ENCODE measurements at regions not wholly inside any gene's neighbourhood (a gene's known extent, or its start where the extent isn't known, plus 50 kb on each side); places are given as distances from the start of the nearest gene placed in this dataset.
"Not testable (repeated sequence)": the region's sequence is repeated elsewhere in the genome, so short reads cannot be mapped to it uniquely, and the experiment has no call there.

DNA sequence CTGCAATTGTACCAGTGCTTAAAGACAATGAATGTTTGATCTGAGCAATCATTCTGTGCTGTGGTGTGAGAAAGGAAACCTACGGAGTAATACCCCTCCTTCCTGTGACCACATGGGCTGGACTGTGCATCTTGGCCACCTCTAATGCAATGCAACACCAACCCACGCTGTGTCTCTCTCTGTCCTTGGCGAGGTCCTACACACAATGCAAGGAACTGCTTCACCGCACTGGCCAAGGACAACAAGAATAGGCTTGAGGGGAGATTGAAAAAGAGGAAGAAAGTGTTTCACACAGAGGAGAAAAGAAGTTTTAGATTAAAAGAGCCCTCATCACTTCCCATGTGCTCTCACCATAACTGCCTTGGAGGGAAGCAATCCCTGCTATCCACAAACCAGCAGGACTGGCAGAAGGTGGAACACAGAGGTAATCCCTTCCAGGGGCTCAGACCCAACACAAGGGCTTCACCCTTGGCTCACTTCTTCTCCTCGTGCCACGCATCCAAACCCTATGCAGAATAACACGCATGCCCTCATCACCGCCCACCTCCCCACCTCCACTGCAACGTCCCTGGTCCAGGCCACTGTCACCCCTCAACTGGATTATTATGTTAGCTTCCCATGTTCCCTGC is 112.5 kb upstream of the ERG start:
- DNase-seq (no peak), ATAC-seq (peak in 1 of 2 donors; percentile 44)
- intact Hi-C loops (cut with DNase I), result no loop called here

DNA sequence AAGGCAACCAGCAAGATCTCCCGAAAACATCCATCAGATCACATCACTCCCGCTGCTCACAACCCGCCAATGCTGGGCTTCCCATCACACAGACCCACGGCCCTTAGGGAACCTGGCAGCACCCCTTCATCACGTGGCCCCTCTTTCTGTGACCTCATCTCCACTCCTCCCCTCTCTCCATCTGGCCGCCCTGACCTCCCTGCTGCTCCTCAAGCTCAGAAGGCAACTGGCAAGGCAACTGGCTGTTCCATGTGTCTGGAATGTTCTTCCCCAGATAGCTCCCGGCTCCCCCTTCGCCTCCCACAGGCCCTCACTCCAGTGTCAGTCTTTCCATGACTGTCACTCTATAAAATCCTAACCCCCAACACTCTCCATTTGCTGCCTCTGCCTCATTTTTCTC is 113.0 kb upstream of the ERG start:
- no peak for DNase-seq
- intact Hi-C loops (cut with DNase I), result no loop called here
- ATAC-seq, result peak; percentile 11 to 44

DNA sequence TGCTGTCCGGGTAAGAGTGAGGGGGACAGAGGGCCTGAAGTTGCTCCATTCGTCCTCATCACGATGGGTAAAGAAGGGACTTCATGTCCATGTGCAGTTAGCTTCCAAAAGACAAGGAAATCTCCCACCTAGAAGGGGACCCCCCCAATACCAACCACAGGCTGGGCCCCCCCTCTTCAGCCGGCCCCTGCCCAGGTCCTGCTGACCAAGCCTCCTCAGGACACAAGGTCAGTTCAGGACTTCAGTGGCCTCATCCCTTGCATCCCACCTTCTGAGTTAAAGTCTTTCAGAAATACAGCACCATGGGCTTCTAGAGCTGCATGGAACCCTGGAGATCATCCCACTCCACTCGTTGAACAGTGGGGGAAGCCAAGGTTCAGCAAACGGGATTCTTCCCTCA is 115.4 kb upstream of the ERG start:
- DNase-seq, result no peak

DNA sequence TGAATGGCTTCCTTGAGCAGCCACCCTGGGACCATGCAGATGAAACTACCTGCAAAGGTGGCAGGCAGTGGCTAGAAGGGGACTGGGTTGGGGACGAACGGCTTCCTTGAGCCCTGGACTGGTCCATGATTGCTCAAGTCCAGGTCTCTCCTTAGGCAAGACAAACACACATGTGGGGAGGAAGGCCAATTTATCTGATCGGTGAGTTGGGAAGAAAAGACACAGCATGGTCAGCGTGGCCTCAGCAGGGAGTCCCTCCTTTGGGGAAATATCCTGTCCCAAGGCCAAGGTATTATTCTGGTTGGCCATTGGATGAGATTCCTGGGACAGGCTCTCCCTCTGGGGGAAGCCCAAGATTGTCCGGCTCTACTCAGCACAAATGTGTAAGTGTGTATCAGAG is 116.3 kb upstream of the ERG start:
- ATAC-seq (no peak), DNase-seq (no peak)
- intact Hi-C loops (cut with DNase I), result no loop called here

More for the DNA sequence above, 115.4 kb upstream of the ERG start:
- ATAC-seq, result no peak
- intact Hi-C loops (cut with DNase I), result no loop called here

DNA sequence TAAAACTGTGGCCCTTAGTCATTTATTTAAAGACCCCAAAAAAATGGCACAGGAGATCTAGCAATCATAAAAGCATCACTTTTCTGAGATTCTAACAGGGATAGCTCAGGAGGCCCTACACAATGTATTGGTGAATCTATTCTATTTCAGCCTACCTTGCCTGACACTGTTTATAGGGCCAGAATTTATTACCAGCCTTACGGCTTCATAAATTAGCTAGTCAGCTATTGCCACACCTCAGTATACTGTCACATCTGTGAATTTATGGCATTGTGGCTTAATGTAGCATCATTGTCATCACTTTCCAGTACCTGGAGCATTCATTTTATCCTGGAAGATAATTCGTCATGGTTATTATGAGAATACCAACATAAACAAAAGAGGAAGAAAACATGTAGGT is 121.2 kb upstream of the ERG start:
- DNase-seq (no peak), ATAC-seq (no peak)
- intact Hi-C loops (cut with DNase I), result no loop called here

DNA sequence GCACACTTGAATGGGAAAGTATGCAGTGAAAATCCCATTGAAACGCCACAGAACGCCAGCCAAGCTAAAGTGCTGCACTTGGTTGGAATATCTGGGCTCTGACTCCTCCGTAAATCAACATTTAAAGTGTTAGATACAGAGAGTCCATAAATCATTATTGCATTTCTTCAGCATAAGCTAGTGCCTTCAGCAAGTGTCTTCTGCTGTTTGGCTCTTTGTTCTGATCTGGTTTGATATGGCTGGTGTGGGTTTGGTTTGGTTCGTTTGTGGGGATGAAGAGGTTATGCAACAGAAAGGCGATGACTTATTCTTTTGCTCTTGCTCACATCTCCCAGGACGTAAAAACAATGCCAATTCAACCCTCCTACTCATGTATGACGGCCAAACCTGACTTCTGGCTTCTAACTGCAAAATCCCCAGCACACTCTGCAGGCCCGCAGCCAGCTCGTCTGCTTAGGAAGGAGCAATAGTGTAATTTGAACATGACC is 121.8 kb upstream of the ERG start:
- ATAC-seq (peak; percentile 84 to 88), DNase-seq (peak; percentile 68)
- intact Hi-C loops (cut with DNase I), result no loop called here

DNA sequence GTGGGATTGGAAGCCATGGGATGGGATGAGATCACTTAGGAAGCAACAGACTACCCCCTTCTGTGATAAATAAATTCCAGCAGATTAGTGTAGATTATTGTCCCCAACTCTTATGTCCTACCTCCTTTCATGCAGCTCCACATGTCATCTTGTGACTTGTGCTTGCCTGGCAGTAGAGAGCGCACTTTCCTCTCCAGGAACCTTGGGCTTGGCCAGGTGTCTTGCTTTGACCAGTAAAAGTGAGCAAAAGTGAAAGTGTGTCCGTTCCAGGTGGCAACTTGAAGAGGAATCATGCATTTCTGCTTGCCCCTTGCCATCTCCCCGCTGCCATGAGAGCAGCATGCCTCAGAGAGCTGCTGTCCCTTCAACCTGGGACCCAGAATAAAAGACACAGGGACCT is 122.9 kb upstream of the ERG start:
- intact Hi-C loops (cut with DNase I), result no loop called here
- ATAC-seq, result no peak
- no peak for DNase-seq

DNA sequence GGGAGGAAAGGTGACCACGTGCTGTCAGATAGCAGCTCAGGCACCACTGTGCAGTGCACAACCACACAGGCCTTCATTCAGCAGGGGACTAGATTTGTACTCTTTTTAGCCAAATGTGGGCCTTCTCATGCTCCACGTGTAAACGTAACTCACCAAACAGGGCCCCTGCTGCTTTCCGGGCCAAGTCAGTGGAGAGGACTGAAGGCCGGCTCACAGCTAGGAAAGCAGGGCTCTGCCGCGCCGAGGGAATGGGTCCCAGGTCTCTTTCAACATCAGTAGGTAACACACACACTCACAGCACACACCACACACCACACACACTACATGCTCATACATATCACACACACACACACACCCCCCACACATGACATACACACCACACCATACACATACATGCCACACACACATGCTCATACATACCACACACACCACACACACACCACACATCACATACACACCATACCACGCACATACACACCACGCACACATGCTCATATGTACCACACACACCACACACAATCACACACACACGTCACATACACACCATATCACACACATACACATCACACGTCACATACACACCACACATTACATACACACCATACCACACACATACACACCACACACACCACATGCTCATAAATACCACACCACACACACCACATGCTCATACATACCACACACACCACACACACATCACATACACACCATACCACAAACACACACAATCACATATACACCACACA is 124.0 kb upstream of the ERG start:
- DNase-seq (no peak), ATAC-seq (no peak)

DNA sequence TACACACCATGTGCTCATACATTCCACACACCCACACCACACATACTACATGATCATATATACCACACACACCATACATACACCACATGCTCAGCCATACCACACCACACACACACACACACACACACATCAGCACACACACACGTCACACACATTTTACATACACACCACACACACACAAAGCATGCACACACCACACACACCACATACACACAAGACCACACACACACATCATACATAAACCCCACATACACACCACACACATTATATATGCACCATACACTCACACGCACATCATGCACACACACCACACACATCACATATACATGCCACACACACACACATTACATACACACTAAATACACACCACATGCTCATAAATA is 124.5 kb upstream of the ERG start:
- intact Hi-C loops (cut with DNase I), result no loop called here
- DNase-seq, result no peak
- no peak for ATAC-seq

More for the DNA sequence above, 124.0 kb upstream of the ERG start:
- intact Hi-C loops (cut with DNase I), result no loop called here

DNA sequence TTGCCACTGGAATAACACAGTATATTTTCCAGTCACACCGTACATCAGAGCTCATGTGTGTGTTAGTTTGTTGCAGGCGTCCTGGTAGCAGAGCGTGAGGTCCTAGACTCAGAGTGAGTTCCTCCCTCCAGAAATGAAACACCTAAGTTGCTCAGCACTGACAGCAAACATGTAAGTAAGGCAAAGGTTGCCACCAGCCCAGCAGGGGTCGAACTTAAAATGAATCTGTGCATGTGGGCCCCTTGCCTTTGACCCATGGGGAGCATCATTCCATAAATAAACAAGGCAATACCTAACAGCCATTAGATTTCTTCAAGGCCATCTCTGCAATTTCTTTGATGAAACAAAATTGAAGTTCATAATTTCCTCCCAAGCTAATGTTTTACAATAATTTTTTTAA is 125.3 kb upstream of the ERG start:
- no peak for DNase-seq
- ATAC-seq, result no peak
- intact Hi-C loops (cut with DNase I), result no loop called here

DNA sequence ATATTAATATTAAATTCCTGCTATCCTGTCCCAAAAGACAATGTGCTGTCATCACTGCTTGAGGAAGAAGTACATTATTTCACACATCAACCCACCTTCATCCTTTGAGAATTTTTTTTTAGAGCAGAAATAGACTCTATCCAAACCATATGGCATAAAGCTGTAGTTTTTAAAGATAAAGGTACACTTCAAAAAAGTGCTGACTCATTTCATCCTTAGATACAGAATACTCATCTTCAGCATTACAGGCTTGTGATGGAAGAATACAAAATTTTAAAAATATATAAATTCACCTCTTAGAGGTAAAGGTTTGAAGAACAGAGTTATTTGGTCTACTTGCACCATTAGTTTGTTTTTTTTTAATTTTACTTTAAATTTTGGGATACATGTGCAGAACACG is 126.7 kb upstream of the ERG start:
- DNase-seq, result no peak
- ATAC-seq, result no peak

DNA sequence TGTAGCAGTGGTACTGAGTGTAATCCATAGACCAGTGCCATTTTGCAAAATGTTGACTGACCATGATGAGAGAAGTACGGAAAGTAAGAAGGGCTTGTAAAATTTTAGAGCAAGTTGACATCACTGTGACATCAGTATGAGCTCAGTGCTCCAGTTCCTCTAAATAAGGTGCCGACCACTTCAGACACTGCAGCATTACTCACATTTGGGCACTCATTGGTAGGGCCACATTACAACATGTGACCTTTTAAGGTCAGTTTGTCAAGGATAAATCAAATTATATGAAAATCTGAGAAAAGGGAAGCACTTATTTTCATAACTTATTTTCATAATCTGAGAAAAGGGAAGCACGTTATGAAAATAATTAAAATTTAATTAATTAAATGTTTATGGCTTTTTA is 128.0 kb upstream of the ERG start:
- DNase-seq (no peak), ATAC-seq (no peak)
- intact Hi-C loops (cut with DNase I), result no loop called here

More for the DNA sequence above, 126.7 kb upstream of the ERG start:
- intact Hi-C loops (cut with DNase I), result no loop called here

DNA sequence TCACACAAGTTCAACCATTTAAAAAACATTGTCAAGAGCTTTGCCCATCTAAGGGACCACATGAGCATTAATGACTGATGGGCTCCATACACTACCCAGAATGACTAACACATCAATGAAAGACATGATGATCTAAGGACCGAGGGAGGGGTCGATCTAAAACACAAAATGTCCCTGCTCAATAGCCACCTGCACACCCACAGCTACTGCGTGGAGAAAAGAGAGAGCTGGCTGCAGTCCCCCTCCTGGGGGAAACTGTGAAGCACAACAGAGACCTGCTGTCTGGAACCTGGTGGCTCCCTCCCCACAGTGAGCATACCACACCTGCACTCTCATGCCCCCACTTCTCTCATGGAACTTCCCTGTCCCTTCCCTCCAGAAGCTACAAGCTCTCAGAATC is 130.1 kb upstream of the ERG start:
- intact Hi-C loops (cut with DNase I), result no loop called here
- DNase-seq (no peak), ATAC-seq (no peak)

DNA sequence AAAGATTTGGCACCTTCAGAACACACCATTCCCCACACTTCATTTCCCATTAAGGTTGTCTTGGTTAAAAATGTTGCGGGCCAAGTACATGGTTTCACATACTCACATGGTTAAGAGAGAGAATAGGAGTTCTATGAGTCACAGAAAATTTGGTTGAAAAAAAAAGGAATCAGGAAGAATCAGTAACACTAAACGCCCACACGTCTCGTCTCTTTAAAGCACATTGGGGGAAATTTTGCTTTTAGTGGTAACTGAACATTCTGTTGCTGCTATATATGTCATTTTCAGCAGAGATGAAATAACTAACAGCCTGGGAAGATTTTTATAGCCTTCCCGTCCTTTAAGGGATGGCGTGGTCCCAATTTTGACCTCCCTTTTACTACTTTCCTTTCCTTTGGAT is 132.9 kb upstream of the ERG start:
- intact Hi-C loops (cut with DNase I), result no loop called here
- ATAC-seq, result peak in 1 of 2 donors; percentile 50
- no peak for DNase-seq

DNA sequence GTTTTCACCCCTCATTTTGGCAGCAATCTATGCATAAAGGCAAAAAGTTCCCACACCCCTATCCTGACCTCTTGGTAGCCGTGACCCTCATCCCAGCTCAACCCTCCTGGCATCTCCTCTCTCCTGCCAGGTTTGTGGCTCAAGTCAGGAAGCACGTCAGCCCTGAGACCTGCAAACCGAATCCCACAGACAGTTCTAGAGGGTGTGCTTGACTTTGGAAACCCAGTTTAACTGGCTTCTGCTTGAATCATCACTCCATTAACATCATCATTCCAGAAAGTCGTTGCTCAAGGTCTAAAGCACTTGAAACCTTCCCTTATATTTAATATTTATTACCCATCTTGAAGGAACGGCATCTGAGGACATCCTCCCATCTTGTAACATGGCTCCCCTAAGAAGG is 133.4 kb upstream of the ERG start:
- no peak for DNase-seq
- intact Hi-C loops (cut with DNase I), result no loop called here
- ATAC-seq, result no peak

DNA sequence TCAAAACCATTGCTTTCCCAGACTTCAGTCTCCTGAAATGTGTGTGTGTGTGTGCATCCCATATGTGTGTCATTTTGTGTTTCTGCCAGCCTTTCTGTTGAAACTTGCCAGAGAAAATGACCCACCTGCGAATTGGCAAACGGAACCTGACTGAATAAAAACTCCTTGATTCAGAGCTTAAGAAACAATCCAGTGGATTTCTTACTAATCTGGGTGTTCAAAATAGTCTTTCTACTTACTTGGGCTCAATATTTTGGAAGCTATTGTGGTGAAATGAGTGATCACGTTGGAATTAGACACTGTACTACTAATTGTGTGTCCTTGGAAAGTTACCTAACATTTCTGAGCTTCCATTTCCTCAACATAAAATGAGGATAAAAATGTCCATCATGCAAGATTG is 138.9 kb upstream of the ERG start:
- intact Hi-C loops (cut with DNase I), result no loop called here
- DNase-seq, result no peak
- ATAC-seq, result no peak

DNA sequence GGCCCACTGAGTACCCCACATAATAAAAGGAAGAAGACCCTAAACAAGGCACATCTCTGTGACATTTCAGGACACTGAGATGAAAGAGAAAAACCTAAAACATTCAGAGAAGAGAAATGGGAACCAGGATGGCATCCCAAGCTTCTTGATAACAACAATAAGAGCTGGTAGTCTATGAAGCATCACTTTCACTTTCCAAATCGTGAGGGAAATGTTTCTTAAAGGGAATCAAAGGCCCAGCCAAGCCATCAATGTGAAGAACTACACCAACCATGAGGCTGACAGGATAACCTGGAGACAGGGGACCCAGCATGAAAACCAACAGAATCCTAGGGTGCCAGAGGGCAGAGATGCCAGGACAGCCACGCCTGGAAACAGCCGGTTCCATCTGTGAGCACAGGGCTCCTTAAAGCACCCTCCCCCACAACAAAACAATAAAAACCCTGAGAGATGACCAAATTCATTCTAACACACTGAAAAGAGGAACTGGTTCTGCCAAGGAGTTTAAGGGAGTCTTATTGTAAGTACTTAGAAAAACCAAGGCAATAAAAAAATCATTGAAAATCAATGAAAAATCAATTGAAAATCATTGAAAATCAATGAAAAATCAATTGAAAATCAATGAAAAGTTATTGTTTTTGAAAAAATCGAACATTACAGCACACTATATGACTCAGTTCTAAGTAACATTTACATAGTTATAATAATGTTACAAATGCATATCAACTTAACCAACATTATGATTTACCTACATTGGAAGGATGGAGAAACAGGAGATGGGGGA is 141.5 kb upstream of the ERG start:
- no peak for ATAC-seq
- intact Hi-C loops (cut with DNase I), result no loop called here
- no peak for DNase-seq

DNA sequence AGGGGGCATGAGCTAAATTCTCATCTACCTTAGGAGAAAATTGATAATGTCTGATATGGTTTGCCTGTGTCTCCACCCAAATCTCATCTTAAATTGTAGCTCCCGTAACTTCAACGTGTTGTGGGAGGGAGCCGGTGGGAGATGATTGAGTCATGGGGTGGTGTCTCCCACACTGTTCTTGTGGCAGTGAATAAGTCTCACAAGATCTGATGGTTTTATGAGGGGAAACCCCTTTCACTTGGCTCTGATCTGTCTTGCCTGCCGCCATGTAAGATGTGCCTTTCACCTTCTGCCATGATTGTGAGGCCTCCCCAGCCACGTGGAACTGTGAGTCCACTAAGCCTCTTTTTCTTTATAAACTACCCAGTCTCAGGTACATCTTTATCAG is 142.1 kb upstream of the ERG start:
- intact Hi-C loops (cut with DNase I); ATAC-seq; DNase-seq: not testable (repeated sequence)

DNA sequence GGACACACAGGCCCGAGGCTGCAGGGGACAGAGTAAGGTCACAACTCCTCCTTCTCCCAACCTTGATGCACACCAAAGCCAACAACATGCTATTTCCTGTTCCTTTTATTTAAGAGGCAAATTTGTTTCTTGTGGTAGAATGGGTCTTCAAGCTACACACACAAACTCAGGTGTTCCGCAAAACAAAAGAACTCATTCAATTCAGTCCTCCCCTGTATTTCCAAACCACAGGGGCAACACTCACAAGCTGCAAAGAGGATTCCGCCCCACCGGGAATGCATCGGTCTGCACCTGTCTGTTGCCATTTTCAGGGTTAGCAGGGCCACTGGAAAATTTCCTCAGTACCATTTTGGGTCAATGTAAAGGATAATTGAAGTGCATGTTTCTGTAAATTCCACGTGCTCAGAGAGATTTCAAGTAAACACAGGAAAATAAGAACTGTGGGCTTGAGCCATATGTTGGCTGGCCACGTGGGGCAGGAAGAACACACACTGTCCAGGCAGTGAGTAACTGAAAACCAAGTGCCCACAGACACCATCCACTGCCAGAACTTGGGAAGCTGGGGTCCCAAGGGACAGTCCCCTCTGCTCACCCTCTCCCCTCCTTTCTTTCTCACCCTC is 145.2 kb upstream of the ERG start:
- ATAC-seq, result no peak
- no peak for DNase-seq
- intact Hi-C loops (cut with DNase I), result no loop called here

DNA sequence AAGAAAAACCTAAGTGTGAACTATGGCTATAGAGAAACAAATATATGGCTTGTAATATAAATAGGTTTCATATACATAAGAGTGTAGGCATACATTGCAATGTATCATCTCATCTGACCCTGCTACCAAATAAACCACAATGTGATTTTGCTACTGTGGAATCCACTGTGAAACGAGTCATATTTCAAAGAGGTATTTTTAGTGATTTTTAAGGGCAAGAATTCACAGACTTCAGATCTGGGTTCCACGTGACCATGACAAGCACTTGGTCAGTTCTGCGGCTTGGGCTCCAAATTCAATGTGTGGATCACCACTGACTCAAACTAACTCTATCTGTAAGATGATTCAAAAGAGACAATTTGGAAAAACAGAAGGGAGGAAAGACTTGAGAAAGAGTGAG is 147.0 kb upstream of the ERG start:
- ATAC-seq (no peak), DNase-seq (no peak)
- intact Hi-C loops (cut with DNase I), result no loop called here
